ENCODE measurements at regions not wholly inside any gene's neighbourhood (a gene's known extent, or its start where the extent isn't known, plus 50 kb on each side); places are given as distances from the start of the nearest gene placed in this dataset.

DNA sequence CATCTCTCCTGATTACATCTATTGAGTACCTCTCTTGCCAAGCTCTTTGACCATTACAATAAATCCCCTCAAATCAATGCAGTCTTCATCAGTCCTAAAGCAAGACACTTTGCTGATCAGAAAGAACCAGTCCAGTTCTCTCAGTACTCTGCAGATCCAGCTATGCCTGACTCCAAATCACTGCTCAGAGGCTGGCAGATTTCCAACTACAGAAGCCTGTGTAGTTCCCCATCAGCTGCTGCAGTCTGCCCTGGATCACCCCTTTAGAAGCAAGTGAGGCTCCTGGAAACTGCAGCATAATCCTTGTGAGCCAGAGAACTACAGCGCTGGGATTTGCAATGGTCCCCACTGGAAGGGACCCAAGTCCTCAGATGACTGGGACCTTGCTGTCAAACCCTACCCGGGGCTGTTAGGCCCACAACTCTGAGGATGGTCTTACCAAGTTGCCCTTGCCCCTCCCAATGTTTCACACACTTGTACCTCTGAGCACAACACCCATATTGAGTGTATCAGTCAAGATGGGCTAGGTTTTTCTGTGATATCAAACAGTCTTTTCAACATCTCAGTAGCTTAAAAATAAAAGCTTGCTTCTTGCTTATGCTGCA, 81.9 kb upstream of the TOPAZ1 start:
- CTCF ChIA-PET = no interaction called here
- H3K79me2 ChIP-seq (ENCODE audit: control insufficient read depth, insufficient read depth, low read length) = no peaks in the 10 kb centered on the region
- TF ChIP-seq, protein P1, sequence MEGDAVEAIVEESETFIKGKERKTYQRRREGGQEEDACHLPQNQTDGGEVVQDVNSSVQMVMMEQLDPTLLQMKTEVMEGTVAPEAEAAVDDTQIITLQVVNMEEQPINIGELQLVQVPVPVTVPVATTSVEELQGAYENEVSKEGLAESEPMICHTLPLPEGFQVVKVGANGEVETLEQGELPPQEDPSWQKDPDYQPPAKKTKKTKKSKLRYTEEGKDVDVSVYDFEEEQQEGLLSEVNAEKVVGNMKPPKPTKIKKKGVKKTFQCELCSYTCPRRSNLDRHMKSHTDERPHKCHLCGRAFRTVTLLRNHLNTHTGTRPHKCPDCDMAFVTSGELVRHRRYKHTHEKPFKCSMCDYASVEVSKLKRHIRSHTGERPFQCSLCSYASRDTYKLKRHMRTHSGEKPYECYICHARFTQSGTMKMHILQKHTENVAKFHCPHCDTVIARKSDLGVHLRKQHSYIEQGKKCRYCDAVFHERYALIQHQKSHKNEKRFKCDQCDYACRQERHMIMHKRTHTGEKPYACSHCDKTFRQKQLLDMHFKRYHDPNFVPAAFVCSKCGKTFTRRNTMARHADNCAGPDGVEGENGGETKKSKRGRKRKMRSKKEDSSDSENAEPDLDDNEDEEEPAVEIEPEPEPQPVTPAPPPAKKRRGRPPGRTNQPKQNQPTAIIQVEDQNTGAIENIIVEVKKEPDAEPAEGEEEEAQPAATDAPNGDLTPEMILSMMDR (IDR thresholded peaks at IDR 0.05) = no peak
- TF ChIP-seq EZH2 (IDR thresholded peaks at IDR 0.05; ENCODE audit: borderline replicate concordance, insufficient read depth, low read depth, low read length, poor library complexity, severe bottlenecking) = no peak
- intact Hi-C loops (cut with micrococcal nuclease) = no loop called here
- 100% methylated on average over 1 of the region's 2 CpGs for whole genome bisulfite sequencing (ENCODE audit: insufficient coverage)
- Mint-ChIP-seq H3K4me1 (peaks cover 1% of the 10 kb centered on the region), H3K9me3 (ENCODE audit: insufficient read depth) (no peaks in the 10 kb centered on the region), H3K4me3 (no peak overlapping the region), H3K27ac (no peak overlapping the region), H3K27me3 (peaks cover 30% of the 10 kb centered on the region)
- DNase-seq (no peak), ATAC-seq (ENCODE audit: low read depth) (no peak)
- H4K20me1 ChIP-seq (ENCODE audit: control insufficient read depth, insufficient read depth, low read length, poor library complexity, severe bottlenecking) = no peaks in the 10 kb centered on the region
- no peak overlapping the region for H3K4me2 ChIP-seq (replicated peaks; ENCODE audit: low read depth, low read length, poor library complexity, severe bottlenecking)
- H3K4me1 ChIP-seq (ENCODE audit: control insufficient read depth in 2 of 2, insufficient read depth in 2 of 2, low read length in 2 of 2) = no peaks in the 10 kb centered on the region
- POLR2A ChIA-PET = no interaction called here
- H2AFZ ChIP-seq (ENCODE audit: insufficient read depth, low read depth, low read length, poor library complexity, severe bottlenecking) = no peak overlapping the region
- no peaks in the 10 kb centered on the region for H3K36me3 ChIP-seq (replicated peaks in 1 of 2; ENCODE audit: control extremely low read depth in 1 of 2, control insufficient read depth in 1 of 2, extremely low read depth in 1 of 2, insufficient read depth in 2 of 2, low read length in 1 of 2)
- peaks cover 0 to 4% (median 2%) of the 10 kb centered on the region in 4 experiments for H3K27me3 ChIP-seq (replicated peaks in 1 of 4; ENCODE audit: control extremely low read depth in 1 of 4, control insufficient read depth in 3 of 4, insufficient read depth in 4 of 4, low read length in 3 of 4)
- H3K4me3 ChIP-seq (ENCODE audit: control extremely low read depth in 1 of 5, extremely low read depth in 1 of 5, insufficient read depth in 1 of 5, low read depth in 2 of 5, low read length in 4 of 5) = no peak overlapping the region
- H3K27ac ChIP-seq (ENCODE audit: low read length in 2 of 2) = no peak overlapping the region
- no peak overlapping the region for H3K9ac ChIP-seq (ENCODE audit: low read length)
- no peaks in the 10 kb centered on the region for H3K9me3 ChIP-seq (ENCODE audit: control extremely low read depth in 1 of 3, control insufficient read depth in 2 of 3, insufficient read depth in 1 of 3, low read length in 2 of 3)

DNA sequence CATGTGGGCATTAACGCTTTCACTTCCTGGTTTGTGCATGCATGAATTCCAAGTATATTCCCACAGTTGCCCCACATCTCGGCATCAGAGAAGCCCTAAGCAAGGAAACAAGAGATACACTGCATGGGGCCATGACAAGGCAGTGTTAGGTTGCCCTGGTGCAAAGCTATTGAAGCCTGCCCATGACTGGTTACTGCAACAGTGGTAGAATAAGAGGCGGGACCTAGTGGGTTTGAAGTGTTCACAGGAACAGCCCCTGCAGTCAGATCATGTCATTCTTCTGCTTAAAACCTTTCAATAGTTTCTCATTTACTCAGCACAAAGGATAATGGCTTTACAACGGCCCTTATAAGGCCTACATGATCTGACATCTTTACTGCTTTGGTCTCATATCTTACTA, 80.9 kb upstream of the TOPAZ1 start:
- Histone ChIP-seq H3K27me3 (replicated peaks in 1 of 4; ENCODE audit: control extremely low read depth in 1 of 4, control insufficient read depth in 3 of 4, insufficient read depth in 4 of 4, low read length in 3 of 4) (peaks cover 0 to 3% (median 0%) of the 10 kb centered on the region in 4 experiments), H3K27ac (ENCODE audit: low read length in 2 of 2) (no peak overlapping the region), H4K20me1 (ENCODE audit: control insufficient read depth, insufficient read depth, low read length, poor library complexity, severe bottlenecking) (no peaks in the 10 kb centered on the region), H3K9me3 (ENCODE audit: control extremely low read depth in 1 of 3, control insufficient read depth in 2 of 3, insufficient read depth in 1 of 3, low read length in 2 of 3) (no peaks in the 10 kb centered on the region), H2AFZ (ENCODE audit: insufficient read depth, low read depth, low read length, poor library complexity, severe bottlenecking) (no peak overlapping the region), H3K4me3 (ENCODE audit: control extremely low read depth in 1 of 5, extremely low read depth in 1 of 5, insufficient read depth in 1 of 5, low read depth in 2 of 5, low read length in 4 of 5) (no peak overlapping the region), H3K4me2 (replicated peaks; ENCODE audit: low read depth, low read length, poor library complexity, severe bottlenecking) (no peak overlapping the region), H3K4me1 (ENCODE audit: control insufficient read depth in 2 of 2, insufficient read depth in 2 of 2, low read length in 2 of 2) (no peaks in the 10 kb centered on the region), H3K36me3 (replicated peaks in 1 of 2; ENCODE audit: control extremely low read depth in 1 of 2, control insufficient read depth in 1 of 2, extremely low read depth in 1 of 2, insufficient read depth in 2 of 2, low read length in 1 of 2) (no peaks in the 10 kb centered on the region), H3K9ac (ENCODE audit: low read length) (no peak overlapping the region), H3K79me2 (ENCODE audit: control insufficient read depth, insufficient read depth, low read length) (no peaks in the 10 kb centered on the region)
- DNase-seq = no peak
- Mint-ChIP-seq H3K27ac (no peak overlapping the region), H3K9me3 (ENCODE audit: insufficient read depth) (no peaks in the 10 kb centered on the region), H3K27me3 (peaks cover 20% of the 10 kb centered on the region), H3K4me1 (peaks cover 1% of the 10 kb centered on the region), H3K4me3 (no peak overlapping the region)
- ChIA-PET POLR2A (no interaction called here), CTCF (no interaction called here)
- intact Hi-C loops (cut with micrococcal nuclease) = no loop called here
- ATAC-seq (ENCODE audit: low read depth) = no peak
- TF ChIP-seq, protein P1 (IDR thresholded peaks at IDR 0.05) = no peak
- TF ChIP-seq EZH2 (IDR thresholded peaks at IDR 0.05; ENCODE audit: borderline replicate concordance, insufficient read depth, low read depth, low read length, poor library complexity, severe bottlenecking) = no peak
- WGBS (ENCODE audit: insufficient coverage) = 84% methylated on average over 4 of the region's 4 CpGs
